Activated T-cell treated with anti-CD3 and anti-CD28 coated beads, Interleukin-2, amount 50 U/mL, for 4 hours (primary cell): ENCODE measurements at regions not wholly inside any gene's neighbourhood (a gene's known extent, or its start where the extent isn't known, plus 50 kb on each side); places are given as distances from the start of the nearest gene placed in this dataset.
"Not testable (repeated sequence)": the region's sequence is repeated elsewhere in the genome, so short reads cannot be mapped to it uniquely, and the experiment has no call there.

Experiments used
- ATAC-seq, 2 donors: fragments of 200-7000 bp; cut with Tn5 transposase; one replicate each; pipeline ENCODE4 v1.10.0; 2021
- DNase-seq: peaks from one replicate; pipeline ENCODE4 v3.0.0-alpha.2; 2020
- H3K27me3 Mint-ChIP-seq: one replicate; pipeline ENCODE4 v1.8.0; 2021; ENCODE audit warnings: low read depth, mixed read lengths
- H3K36me3 Mint-ChIP-seq: one replicate; pipeline ENCODE4 v1.8.0; 2022; ENCODE audit warnings: mixed read lengths; ENCODE audit not compliant: insufficient read depth
- H3K4me1 Mint-ChIP-seq: one replicate; pipeline ENCODE4 v1.8.0; 2021; ENCODE audit warnings: low read depth, mixed read lengths
- H3K4me3 Mint-ChIP-seq: one replicate; pipeline ENCODE4 v1.8.0; 2021; ENCODE audit warnings: mild to moderate bottlenecking, moderate library complexity, mixed read lengths
- H3K9me3 Mint-ChIP-seq: one replicate; pipeline ENCODE4 v1.8.0; 2021; ENCODE audit warnings: mixed read lengths

DNA sequence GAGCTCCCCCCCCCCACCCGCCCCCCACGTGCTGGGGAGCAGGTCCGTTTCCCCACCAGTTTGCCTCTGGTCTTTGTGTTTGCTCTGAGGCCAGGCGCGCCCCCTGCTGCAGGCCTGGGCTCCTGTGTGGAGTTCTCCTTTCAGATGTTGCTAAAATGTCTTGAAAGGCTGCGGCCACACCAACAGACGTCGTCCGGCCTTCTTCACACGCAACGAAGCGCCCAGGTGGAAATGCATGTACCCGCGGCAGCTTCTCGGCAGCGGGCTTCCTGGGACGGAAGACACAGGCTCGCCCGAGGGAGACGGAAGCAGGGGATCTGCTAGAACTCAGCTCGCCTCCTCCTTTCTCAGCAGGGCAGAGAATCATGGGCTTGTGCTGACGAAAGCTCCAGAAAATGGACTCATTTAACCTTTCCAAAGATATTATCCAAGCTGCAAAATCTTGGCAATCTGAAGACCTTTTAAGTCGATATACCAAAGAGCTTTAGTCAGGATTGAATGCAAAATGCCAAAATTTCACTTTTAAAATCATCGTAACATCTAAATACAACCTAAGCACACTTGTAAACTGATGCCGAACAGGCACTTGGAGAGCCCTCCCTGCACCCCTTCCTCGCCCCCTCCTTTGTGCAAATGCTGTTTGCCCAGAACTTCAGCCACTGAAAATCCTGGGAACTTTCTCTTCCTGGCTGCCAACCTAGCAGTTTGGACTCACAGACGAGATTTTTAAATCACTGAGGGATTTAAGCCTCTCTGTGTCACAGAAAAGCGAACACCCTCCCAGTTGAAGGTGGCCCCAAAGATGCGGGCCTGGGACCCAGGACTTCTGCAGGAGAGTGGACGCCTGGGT, 125.5 kb upstream of the ZNF516 start:
- no peak overlapping the region for H3K4me3 Mint-ChIP-seq
- H3K9me3 Mint-ChIP-seq = no peaks in the 10 kb centered on the region
- peak; percentile 12 for DNase-seq
- peak; percentile 52 to 55 for ATAC-seq
- H3K4me1 Mint-ChIP-seq = peaks cover 13% of the 10 kb centered on the region
- peaks cover 28% of the 10 kb centered on the region for H3K27me3 Mint-ChIP-seq
- H3K36me3 Mint-ChIP-seq = no peaks in the 10 kb centered on the region

DNA sequence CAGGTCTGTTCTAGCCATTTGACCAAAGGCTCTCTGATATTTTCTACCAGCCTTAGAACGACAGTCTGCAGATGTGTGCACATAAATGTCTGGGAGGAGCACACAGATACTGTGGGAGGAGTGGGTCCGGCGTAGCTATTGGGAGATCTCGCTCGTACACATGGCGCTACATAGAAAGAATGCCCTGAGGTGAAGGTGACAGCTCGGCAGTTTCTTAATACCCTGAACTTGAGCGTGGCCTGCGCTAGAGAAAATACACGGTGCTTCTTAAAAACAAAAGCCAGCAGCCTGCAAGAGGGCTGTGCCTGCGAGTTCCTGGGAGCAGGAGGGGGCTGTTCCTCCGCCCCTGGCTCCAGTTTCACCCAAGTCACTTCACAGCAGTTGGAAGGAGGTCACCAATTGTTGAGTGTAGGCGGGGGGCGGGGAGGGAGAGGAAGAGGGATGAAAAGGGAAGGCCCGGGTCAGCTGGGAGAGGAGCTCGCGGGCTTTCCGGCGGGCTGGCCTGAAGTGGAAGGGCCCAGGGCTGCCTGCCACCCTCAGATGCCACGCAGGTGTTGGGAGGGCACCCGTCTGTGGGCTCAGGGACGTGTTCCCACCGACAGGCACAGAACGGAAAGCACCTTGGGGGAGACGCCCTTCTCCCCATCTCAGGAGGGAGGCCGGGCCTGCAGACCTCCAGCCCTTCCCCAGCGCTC, 124.7 kb upstream of the ZNF516 start:
- no peak for DNase-seq
- H3K4me3 Mint-ChIP-seq = no peak overlapping the region
- ATAC-seq = peak; percentile 34 to 35

DNA sequence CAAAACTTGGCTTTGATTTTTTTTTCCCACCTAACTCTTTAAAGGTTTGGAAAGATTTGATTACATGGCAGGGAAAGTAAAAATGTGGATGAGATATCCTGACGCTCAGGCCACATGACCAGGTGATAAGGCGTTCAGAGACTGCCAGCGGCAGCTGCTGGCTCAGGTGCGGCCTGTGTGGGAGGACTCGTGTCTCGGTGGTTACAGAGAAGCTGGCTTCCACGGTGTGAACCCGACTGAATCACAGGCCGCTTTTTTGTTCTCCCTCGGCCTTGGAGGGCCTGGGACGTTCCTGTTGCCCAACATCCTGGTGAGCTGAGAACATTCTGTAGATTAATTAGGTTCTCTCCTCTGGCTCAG, 124.2 kb upstream of the ZNF516 start:
- ATAC-seq (no peak), DNase-seq (no peak)
- no peak overlapping the region for H3K4me3 Mint-ChIP-seq
- H3K4me1 Mint-ChIP-seq = peaks cover 13% of the 10 kb centered on the region
- no peaks in the 10 kb centered on the region for H3K36me3 Mint-ChIP-seq
- H3K9me3 Mint-ChIP-seq = no peaks in the 10 kb centered on the region
- peaks cover 34% of the 10 kb centered on the region for H3K27me3 Mint-ChIP-seq

More for the DNA sequence above, 124.7 kb upstream of the ZNF516 start:
- H3K4me1 Mint-ChIP-seq = peaks cover 13% of the 10 kb centered on the region
- H3K9me3 Mint-ChIP-seq = no peaks in the 10 kb centered on the region
- peaks cover 32% of the 10 kb centered on the region for H3K27me3 Mint-ChIP-seq
- H3K36me3 Mint-ChIP-seq = no peaks in the 10 kb centered on the region

DNA sequence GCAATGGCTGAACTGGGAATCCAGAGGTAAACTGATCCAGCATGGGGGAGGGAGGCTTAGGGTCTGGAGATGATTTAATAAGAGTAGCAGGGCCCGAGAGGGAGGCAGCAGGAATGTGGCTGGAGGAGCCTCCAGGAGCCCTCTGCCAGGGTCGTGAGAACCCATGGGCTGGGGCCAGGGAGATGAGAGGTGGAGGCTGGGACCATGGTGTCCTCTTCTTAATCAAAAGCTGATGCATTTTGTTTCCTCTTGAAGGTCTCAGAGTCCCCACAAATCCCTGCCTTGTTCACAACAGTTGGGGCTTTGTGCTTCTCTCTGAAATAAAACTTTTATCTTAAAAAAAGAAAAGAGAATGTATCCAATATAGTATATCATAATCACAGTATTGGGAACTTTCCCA, 123.7 kb upstream of the ZNF516 start:
- no peaks in the 10 kb centered on the region for H3K9me3 Mint-ChIP-seq
- no peak overlapping the region for H3K4me3 Mint-ChIP-seq
- peaks cover 13% of the 10 kb centered on the region for H3K4me1 Mint-ChIP-seq
- H3K27me3 Mint-ChIP-seq = peaks cover 31% of the 10 kb centered on the region
- H3K36me3 Mint-ChIP-seq = no peaks in the 10 kb centered on the region
- ATAC-seq (no peak), DNase-seq (no peak)

DNA sequence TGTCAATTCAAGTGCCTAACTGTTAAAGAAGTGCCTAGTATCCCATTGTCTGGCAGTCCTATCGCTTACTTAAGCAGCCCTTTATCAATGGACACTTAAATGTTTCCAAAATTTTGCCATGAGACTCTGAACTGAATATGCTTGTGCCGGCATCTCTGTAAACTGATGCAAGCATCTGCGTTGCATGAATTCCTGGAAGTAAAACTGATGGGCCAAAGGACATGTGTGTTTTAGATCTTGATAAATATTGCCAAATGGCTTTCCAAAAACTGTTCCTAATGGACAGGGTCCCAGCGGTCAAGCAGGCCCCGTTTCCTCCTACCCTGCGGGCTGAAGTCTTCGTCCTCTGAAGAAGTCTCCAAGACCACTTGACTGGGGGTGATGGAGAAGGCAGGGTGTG, 121.3 kb upstream of the ZNF516 start:
- Mint-ChIP-seq H3K9me3 (no peaks in the 10 kb centered on the region), H3K27me3 (peaks cover 29% of the 10 kb centered on the region), H3K36me3 (no peaks in the 10 kb centered on the region), H3K4me1 (peaks cover 9% of the 10 kb centered on the region), H3K4me3 (no peak overlapping the region)
- ATAC-seq (no peak), DNase-seq (no peak)

DNA sequence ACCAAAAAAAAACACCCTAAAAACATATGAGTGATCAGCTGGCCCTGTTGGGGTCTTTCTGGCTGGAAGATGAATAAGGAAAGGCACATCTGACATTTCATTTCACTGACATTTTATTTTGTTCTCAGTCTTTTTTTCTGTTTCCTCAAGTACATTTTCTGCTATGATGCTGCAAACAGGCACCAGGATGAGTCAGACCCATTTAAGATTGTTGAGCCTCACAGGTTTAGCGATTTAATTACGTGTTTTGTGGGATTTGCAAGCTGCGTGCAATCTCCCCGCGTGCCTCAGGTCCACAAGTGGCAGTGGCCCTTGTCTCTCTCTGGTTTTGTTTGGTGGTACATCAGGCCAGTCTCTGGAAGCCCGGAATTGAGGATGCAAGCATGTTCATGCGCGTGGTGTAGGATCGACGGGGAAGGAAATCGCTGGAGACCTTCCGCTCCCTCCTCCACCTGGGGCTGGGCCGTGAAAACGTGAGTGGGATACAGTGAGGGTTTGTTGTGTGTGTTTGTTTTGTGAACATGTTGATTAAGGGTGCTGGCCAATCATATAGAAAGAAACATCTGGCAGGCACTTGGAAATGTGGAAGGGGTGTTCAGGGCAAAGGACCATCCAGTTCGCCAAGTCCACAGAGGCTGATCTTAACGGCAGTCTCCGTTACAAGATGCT, 120.2 kb upstream of the ZNF516 start:
- ATAC-seq (no peak), DNase-seq (no peak)
- Mint-ChIP-seq H3K4me3 (no peak overlapping the region), H3K27me3 (peaks cover 20% of the 10 kb centered on the region), H3K4me1 (peaks cover 3% of the 10 kb centered on the region), H3K36me3 (no peaks in the 10 kb centered on the region), H3K9me3 (no peaks in the 10 kb centered on the region)

DNA sequence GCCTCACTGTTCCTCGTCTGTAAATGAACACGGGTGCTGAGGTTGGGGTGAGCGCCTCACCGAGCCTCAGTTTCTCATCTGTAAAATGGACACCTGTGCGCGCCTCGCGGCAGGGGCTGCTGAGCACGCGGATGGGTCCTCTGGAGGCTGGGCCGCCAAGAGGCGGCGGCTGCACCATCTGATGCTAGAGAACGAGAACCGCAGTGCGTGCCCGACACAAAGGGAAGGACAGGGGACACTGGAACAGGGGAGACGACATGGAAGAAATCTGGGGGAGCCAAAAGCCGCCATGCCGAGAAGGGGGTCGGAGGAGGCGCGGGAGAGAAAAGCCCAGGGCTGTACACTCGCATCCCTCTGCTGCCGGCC, 118.7 kb upstream of the ZNF516 start:
- no peak overlapping the region for H3K4me3 Mint-ChIP-seq
- H3K36me3 Mint-ChIP-seq = no peaks in the 10 kb centered on the region
- ATAC-seq = no peak
- no peaks in the 10 kb centered on the region for H3K4me1 Mint-ChIP-seq
- H3K9me3 Mint-ChIP-seq = no peaks in the 10 kb centered on the region
- DNase-seq = no peak
- peaks cover 13% of the 10 kb centered on the region for H3K27me3 Mint-ChIP-seq

DNA sequence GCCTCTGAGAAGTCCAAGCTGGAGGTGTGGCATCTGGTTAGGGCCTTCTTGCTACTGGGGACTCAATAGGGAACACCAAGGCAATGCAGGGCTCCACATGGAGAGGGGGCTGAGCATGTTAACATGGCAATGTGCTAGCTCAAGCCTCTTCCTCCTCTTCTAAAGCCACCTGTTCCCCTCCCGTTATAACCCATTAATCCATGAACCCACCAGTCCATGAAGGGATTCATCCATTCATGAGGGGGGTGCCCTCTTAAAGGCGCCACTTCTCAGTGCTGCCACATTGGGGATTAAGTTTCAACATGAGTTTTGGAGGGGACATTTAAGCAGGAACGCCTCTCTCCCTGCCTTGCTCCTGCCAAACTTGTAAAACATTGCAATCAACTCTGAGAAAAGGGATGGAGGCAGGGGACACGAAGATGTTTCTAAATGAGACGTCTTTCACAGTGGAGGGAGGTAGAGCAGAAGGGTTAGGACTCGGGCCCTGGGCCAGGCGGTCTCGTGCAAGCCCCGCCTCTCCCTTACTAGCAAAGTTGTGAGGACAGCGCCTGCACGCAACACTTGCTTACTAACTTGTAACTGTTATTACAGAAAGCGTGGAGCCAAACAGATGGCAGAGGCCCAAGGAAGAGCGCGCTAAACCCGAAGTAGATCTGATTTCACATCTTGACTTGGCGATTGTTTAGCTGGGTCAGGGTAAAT, 118.2 kb upstream of the ZNF516 start:
- peaks cover 9% of the 10 kb centered on the region for H3K27me3 Mint-ChIP-seq
- H3K4me1 Mint-ChIP-seq = no peaks in the 10 kb centered on the region
- ATAC-seq (no peak), DNase-seq (no peak)
- no peaks in the 10 kb centered on the region for H3K36me3 Mint-ChIP-seq
- no peak overlapping the region for H3K4me3 Mint-ChIP-seq
- no peaks in the 10 kb centered on the region for H3K9me3 Mint-ChIP-seq

DNA sequence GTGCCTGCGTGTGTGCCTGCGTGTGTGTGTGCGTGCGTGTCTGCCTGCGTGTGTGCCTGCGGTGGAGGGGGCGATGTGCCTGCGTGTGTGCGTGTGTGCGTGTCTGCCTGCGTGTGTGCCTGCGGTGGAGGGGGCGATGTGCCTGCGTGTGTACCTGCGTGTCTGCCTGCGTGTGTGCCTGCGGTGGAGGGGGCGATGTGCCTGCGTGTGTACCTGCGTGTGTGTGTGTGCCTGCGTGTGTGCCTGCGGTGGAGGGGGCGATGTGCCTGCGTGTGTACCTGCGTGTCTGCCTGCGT, 116.7 kb upstream of the ZNF516 start:
- H3K9me3 Mint-ChIP-seq, H3K36me3 Mint-ChIP-seq, H3K4me3 Mint-ChIP-seq, H3K27me3 Mint-ChIP-seq, ATAC-seq, H3K4me1 Mint-ChIP-seq, DNase-seq: not testable (repeated sequence)

DNA sequence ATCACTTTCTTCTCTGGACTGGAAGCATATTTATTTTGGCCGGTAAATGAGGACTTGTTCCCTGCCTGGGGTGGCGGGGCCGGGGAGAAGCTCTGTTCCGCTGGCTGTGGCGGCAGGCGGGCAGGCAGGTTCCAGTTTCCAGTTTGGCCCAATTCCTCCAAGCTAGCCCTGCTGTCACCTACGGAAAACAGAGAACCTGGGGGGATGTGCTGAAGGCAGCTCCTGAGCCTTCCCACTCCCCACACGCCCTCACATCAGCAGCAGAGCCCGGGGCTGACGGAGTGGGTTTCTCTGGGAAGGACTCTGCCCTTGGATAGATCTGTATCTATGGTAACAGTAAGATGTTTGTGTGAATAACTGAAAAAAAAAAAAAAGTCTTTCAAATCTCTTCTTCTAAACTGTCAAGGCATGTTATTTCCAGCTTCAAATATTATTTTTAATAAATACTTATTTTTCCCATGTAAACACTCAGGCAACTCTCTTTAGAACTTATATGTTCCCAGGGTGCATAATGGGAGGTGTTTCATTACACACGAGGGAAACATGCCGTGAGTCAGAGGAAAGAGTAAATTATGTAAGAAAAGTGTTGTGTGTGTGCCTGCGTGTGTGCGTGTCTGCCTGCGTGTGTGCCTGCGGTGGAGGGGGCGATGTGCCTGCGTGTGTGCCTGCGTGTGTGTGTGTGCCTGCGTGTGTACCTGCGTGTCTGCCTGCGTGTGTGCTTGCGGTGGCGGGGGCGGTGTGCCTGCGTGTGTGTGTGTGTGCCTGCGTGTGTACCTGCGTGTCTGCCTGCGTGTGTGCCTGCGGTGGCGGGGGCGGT, 116.1 kb upstream of the ZNF516 start:
- H3K4me1 Mint-ChIP-seq = no peaks in the 10 kb centered on the region
- H3K9me3 Mint-ChIP-seq = no peaks in the 10 kb centered on the region
- H3K36me3 Mint-ChIP-seq = no peaks in the 10 kb centered on the region
- no peak overlapping the region for H3K4me3 Mint-ChIP-seq
- ATAC-seq (no peak), DNase-seq (no peak)
- peaks cover 6% of the 10 kb centered on the region for H3K27me3 Mint-ChIP-seq

DNA sequence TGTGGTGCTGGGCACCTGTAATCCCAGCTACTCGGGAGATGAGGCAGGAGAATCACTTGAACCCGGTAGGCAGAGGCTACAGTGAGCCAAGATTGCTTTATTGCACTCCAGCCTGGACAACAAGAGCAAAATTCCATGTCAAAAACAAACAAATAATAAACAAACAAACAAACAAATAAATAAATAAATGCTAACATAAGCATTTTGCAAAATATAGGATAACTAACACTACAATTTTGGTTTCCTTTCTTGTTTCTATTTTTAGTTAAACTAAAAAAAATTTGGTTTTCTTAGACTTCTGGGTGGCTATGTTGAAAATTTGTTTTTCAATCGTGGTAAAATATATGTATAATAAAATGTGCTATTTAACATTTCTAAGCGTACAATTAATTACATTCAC, 115.0 kb upstream of the ZNF516 start:
- Mint-ChIP-seq H3K27me3 (peaks cover 3% of the 10 kb centered on the region), H3K36me3 (no peaks in the 10 kb centered on the region), H3K4me3 (no peak overlapping the region), H3K9me3 (no peaks in the 10 kb centered on the region), H3K4me1 (no peaks in the 10 kb centered on the region)
- ATAC-seq = no peak
- no peak for DNase-seq

DNA sequence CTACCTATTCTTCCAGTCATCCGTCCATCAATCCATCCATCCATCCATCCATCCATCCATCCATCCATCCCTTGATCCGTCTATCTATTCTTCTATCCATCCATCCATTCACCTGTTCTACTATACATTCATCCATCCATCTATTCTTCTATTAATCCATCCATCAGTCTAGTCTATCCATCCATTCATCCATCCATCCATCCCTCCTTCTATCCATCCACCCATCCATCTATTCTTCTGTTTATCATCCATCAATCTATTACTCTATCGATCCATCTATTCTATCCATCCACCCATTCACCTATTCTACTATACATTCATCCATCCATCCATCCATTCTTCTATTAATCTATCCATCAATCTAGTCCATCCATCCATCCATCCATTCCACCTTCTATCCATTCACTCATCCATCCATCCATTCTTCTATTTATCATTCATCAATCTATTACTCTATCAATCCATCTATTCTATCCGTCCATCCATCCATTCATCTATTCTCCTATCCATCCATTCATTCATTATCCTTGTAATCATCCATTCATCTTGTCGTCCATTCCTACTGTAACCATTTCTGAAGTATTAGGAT, 110.4 kb upstream of the ZNF516 start:
- ATAC-seq (no peak), DNase-seq (no peak)
- no peak overlapping the region for H3K4me3 Mint-ChIP-seq
- H3K27me3 Mint-ChIP-seq = no peaks in the 10 kb centered on the region
- H3K4me1 Mint-ChIP-seq = no peaks in the 10 kb centered on the region
- H3K36me3 Mint-ChIP-seq = no peaks in the 10 kb centered on the region
- H3K9me3 Mint-ChIP-seq = no peaks in the 10 kb centered on the region

DNA sequence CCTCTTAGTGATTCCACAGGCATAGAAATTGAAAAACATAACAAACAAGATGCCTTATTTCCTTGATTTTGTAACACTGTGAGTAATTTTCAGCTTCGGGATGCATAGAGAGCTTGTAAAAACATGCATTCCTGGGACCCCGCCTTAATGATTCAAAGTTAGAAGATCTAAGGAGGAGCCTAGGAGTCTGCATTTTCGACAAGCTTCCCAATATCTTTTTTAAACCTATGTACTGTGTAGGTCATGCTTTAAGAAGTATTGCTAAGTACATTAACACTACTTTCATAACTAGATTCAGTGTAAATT, 109.8 kb upstream of the ZNF516 start:
- no peaks in the 10 kb centered on the region for H3K36me3 Mint-ChIP-seq

More for the DNA sequence above, 109.8 kb upstream of the ZNF516 start:
- no peaks in the 10 kb centered on the region for H3K4me1 Mint-ChIP-seq
- no peaks in the 10 kb centered on the region for H3K9me3 Mint-ChIP-seq
- DNase-seq = no peak
- H3K4me3 Mint-ChIP-seq = no peak overlapping the region
- ATAC-seq = no peak
- no peaks in the 10 kb centered on the region for H3K27me3 Mint-ChIP-seq
